GM19035 (cell line): ENCODE measurements at regions not wholly inside any gene's neighbourhood (a gene's known extent, or its start where the extent isn't known, plus 50 kb on each side); places are given as distances from the start of the nearest gene placed in this dataset.

Experiments
- ATAC-seq: cut with Tn5 transposase; IDR thresholded peaks from one replicate; pipeline ENCODE4 v1.9.1; 2021; ENCODE audit not compliant: unreplicated experiment

DNA sequence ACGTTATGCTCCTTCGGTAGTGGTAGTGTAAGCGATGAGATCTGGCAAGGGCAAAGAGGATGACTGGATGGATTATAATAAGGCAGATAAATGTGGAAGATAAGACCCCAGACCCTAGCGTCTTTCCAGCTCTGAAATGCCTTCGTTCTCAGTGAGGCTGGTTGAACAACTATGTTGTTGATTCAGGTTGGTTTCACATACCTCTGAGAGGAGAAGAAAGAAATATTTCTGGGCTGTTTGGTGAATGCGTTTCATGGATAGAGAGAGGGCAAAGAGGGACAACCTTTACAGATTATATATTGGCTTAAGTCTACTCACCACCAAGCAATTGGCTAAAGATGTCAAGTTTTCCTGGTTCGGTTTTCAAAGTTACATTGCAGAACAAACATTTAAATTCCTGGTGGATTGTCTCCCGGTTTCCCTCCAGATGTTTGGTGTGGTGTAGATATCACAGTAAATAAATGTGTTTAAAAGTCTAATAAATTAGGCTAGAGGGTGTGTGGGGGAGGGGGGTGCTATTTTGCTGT lies 190.1 kb upstream of the GLI2 start:
- ATAC-seq: no peak

DNA sequence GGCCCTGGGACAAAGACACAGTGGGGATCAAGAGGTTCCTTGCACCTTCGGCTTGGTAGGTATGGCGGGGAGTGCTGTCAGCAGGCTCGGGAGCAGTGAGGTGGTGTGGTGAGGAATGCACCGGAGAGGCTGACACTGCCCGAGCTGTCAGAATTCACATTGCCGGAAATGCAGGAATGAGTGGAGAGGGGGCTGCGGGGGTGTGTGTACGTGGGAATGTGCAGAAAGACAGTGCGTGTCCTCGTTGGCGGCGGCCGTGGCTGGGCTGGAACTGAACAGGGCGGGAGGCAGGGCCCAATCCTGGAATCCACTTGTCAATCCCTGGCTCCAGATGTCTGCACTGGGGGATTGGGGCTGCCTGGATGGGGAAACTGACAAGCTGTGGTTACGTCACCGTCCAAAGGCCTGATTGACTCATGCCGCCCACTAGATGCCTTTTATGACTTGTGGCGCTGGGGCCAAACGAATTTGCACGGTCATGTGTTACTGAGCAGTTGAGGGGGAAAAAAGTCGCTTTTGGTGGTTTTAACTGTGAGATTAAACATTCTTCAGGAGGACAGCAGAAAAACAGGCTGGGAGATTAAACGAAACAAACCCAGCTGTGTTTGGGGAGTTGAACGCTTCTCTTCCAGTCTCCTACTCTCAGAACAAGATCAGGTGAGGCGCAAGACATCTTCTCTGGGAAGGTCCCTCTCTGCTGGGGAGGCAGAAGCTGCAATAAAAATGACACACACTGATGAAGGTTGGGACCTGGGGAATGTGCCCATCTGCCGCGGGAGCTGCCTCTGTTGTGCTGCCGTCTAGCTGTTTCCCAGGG lies 189.4 kb upstream of the GLI2 start:
- ATAC-seq: no peak

DNA sequence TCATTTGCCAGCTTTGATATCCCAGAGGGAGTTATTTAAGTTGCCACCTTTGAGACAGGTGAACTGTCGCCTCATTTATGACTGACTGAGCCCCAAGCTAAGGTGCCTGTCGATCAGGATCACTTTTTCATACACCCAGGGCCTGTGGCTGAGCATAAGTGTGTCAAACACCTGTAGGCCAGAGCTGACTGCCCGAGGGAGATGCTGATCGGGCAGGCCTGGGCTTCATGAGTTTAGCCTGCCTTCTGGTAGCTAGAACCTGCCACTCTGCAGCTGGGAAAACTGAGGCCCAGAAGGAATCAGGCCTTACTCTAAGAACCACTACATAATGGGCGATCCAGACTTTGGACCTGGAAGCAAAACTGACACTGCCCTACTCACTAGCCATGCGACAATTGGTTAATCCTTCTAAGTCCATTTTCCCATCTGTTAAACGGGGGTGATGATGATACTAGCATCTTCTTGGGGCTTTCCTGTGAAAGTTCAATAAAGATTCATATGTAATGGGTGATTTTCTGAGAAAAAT lies 188.7 kb upstream of the GLI2 start:
- ATAC-seq: no peak

DNA sequence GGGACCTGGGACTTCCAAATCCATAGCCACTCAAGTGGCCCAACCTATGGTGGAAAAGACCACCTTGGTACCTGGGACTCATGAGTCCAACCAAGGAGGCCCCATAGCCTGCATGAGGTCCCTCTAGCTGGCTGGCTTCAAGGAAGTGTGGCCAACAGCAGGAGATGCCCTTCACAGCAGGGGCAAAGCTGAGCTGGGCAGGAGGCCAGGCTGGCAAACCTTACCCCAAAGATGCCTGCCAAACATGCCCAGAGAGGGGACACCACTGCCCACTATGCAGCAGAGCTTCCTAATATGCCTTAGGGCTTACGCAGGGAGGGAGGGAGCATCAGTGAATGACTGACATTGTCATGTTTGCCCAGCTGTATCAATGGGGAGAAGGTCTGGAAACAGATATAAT lies 188.0 kb upstream of the GLI2 start:
- no peak for ATAC-seq

DNA sequence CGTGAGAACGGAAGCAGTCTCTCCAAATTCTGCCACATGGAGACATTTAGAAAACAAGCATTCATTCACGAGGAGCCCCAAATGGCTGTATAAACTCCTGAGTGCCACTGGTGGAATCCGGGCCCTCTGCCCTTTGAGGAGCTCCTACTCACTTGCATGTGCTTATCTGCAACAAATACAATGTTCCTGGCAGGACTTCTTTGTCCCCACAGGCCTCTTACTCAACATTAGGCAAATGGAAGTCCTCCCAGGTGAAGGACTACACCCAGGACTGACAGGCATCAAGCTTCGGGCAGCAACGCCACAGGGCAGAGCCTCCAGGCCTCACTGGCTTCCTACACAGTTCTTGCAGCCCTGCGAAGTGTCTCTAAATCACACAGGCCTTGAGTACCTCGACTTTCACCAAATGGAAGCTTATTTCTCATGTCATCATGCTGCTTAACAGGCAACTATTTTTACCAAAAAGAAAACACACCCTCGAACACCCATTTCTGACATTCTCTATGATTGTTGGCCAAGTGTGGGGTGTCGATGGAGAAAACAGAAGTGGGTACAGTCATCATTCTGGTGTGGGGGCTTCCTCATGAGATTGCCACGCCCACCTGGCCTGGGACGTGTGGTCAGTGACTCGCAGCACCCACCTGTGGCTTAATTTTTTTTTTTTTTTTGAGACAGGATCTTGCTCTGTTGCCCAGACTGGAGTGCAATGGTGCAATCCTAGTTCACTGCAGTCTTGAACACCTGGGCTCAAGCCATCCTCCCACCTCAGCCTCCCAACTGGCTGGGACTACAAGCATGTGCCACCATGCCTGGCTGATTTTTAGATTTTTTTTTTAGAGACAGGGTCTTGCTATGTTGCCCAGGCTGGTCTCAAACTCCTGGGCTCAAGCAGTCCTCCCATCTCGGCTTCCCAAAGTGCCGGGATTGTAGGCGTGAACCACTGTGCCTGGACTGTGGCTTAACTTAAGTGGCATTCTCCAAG lies 186.8 kb upstream of the GLI2 start:
- ATAC-seq: no peak

DNA sequence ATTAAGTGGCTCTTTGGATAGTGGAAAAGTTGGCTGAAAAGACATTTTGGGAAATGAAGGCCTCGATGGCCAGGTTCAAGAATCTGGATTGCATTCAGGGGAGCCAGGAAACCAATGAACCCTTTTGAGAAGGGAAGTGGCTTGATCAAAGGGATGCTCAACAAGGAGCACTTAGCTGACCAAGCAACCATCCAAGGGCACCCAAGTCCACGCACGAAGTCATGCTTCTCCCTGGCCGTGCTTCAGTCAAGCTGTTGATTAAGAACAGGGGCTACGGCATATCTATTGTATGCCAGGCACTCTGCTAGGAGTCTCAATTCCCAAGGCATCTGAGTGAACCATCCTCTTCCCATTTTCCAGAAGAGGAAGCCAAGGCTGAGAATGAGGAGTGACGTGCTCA lies 185.8 kb upstream of the GLI2 start:
- no peak for ATAC-seq

DNA sequence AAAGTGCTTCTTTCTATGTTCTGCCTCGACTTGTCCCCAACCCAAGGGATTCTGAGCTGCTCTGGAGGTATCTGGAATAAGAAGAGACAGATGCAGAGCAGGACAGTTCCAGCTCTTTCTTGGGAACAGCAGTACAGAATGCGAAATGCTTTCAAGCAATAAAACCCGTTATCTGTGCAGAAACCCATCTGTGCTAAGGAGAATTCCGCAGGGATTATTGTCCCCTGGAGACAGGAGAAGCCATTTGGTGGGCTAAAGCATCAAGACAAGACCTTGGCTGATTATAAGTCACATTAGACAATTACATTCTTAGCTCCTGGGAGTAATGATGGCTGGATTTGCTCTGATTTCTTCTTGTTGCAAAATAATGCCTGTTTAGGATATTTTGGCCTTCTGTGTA lies 185.4 kb upstream of the GLI2 start:
- no peak for ATAC-seq

DNA sequence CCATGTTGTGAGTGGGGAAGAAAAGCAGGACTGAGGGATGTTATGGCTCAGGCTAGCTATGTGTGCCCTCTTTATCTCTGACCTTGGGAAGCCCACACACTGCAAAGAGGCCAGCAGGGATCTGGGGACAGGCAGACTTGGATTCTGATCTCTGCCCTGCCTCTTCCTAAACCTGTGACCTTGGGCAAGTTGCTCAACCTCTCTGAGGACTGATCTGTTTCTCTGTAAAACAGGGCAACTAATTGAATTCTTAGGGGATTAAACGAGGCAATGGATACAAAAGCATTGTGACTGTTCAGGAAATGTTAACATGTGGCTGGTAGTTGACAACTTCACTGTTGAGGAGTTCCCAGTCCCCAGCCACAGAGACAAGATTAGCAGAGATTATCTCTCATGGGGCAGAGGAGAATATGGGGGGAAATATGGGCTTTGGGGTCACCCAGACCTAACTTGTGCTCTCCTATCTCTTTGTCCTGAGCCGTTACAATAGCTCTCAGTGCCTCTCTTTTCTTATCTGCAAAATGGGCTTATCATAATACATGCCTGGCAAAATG lies 184.7 kb upstream of the GLI2 start:
- no peak for ATAC-seq

DNA sequence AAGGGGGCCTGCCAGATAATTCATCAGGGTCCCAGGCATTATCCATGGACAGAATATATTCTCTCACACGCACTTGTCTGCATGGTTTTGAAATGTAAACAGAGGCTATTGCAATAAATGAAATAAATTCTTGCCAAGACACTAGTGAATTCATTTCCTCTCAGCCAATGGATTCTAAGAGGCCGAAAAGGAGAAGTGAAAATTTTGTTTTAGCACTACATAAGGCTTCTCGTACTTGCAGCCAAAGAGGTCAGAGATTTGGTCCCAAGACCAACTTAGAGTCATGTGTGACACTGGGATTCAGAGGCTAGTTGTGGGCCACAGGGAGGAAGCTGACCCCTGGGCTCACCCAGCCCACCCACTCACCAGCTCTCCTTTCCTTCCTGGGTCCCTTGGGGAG lies 184.1 kb upstream of the GLI2 start:
- no peak for ATAC-seq

DNA sequence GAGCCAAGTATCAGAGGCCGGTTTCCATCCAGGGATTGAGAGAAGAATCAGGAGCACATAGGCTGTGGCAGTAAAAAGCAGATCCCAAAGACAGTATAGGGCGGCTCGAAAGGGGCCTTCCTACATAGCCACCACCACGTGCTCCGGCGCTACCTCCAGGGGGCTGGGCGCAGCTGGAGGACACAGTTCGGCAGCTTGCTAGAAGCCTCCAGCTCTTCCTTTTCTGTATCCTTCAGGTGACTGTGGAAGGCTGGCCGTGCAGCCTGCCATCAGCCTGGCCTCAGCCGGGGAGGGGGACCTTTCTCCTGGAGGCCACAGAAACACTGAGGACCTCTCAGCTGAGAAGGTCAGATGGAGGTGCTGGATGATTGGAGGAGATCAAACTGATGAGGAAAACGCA lies 183.6 kb upstream of the GLI2 start:
- no peak for ATAC-seq

DNA sequence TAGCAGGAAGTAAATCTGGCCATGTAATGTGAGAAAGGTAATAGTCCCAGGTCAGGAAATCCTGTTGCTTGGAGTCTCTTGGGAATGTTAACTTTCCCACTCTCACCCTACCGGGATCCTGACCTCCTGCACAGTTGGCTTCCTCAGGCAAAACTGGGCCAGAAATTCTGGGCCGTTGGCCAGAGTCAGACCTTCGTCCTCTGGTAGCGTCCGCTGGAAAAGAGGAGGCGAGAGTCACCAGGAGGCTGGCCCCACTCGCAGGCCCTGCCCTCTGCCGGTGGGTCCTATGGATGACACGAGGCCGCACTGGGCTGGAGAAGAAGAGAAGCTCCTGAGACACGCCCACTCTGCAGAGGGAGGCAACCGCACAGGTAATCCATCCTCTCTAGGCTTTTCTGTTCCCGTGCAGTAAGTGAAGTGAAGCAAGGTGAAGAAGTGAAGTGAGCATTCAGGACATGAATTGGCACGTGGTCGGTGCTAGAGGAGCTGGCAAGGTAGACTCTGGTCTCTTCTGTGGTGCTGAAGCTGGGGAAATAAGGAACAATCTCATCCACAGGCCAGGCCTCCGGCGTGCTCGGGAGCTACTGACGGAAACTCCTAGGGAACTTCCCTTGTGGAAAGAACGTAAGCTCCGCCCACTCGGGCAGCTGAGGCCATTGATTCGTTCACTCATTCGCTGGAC lies 182.7 kb upstream of the GLI2 start:
- peak; percentile 63 for ATAC-seq

DNA sequence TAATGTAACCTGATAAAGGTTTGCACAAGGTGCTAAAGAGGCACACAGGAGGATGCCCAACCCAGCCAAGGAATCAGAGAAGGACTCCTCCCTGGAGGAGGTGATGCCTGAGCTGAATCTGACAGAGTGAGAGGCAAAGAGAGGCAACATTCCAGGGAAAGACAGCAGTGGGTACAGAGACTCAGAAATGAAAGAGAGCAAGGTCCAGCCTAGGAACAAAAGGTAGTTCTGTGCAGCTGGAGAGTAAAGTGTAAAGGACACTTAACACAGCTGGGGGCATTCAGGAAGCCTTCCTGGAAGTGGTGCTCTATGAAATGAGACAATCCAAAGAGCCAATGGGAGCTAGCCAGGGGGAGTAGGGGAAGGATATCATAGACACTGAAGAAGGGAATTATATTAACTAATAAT lies 181.0 kb upstream of the GLI2 start:
- ATAC-seq: no peak

DNA sequence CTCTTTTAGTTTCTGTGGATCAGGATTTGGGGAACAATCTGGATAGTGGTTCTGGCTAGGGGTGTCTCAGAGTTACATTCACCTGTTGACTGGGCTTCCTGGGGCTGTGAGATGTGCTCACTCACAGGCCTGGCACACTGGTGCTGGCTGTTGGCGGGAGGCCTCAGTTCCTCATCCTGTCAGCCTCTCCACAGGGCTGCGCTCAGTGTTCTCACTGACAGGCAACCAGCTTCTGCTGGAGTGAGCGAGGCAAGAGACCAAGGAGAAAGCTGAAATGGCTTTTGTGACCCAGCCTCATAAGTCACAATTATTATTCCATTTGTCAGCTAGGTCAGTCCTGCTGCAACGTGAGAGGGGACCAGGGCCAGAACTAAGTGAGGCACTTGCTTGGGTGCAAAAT lies 180.6 kb upstream of the GLI2 start:
- ATAC-seq: no peak

DNA sequence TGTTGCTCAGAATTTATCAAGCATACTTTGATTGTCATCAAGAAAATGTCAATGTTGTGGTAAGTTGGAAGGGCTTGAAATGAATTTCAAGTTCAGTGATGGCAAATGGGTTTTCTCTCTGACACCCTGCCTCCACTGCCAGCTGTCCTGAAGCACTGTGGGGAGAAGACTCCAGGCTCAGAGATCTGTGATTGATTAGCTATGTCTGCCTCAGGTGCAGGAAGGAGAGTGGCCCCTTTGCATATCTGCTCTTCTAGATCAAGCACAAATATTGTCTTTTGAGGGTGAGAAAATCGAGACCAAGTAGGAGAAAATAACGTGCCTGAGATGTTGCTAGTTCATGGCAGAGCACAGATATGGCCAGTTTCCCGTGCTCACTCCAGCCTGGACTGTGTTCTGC lies 178.8 kb upstream of the GLI2 start:
- no peak for ATAC-seq

DNA sequence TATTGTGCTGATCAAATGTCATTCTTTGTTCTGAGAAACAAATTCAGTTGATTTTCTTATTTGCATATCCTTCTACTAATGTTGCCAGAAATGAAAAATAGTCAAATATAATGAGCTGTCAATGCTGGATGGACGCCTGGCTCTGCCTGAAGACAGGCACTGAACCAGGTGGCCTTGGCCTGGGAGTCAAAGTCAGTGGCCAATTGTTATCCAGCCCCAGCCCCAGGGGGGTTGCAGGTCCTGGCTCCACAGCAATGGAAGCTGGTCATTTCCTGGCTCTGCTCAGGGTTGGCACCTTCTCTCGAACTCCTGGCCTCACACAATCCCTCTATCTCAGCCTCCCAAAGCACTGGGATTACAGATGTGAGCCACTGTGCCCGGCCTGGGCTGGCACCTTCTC lies 176.8 kb upstream of the GLI2 start:
- no peak for ATAC-seq

DNA sequence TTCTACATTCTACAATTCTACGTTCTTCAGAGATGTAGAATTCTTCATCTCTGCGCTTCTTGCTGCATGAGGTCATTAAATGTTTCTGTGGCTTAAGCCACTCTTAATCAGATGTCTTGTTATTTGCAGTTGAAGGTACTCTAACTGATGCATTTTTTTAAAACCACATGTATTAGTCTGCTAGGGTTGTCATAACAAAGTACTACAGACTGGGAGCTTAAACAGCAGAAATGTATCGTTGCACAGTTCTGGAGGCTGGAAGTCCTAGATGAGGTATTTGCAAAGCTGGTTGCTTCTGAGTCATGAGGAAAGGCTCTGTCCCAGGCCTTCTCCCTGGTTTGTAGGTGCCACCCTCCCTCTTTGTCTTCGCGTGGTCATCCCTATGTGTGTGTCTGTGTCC lies 176.3 kb upstream of the GLI2 start:
- ATAC-seq: no peak

DNA sequence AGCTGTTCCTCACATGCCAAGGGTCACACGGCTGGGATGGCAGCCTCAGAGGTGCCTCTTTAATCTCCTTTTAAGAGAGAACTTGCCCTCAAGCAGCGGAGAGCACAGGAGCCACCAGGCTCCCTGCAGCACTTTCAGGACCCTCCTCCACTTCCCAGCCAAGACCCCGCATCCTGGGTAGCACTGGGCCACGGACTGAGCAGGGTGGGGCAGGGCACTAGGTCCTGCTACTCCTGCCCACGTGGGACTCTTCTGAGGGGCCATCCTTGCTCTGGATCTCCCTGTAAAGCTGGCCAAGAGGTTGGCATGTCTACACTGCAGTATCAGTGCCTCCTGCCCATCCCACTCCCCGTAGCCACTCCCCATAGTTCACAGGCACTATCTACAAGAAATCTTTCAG lies 175.3 kb upstream of the GLI2 start:
- no peak for ATAC-seq

DNA sequence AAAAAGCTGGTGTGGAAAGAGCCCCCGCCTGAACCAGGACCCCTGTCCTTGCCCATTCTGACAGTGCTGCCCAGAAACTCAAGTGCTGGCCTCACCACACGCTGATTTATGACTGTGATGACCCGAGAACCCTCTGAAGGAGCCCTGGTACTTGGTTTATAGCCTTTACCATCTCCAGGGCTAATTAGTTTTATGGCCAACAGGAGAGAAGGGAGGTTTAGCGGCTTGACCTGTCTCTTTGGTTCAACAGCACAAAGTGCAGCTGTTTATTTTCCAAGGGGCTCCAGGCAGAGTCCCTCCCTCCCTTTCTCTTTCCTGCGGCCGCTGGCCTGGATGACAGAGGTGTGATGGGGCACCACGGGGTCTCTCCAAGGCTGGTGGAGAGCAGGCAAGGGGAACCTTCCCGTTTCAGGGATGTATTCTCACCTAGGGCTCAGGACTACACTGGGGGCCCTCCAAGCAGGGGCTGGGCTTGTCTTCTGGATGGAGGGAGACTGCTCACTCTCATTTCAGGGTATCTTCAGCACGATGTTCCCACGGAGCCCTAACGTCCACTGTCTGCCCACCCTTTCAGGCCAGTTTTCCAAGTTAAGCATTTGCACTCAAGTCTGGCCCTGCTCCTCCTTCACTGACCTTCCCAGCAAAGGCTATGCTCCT lies 174.2 kb upstream of the GLI2 start:
- ATAC-seq: no peak

DNA sequence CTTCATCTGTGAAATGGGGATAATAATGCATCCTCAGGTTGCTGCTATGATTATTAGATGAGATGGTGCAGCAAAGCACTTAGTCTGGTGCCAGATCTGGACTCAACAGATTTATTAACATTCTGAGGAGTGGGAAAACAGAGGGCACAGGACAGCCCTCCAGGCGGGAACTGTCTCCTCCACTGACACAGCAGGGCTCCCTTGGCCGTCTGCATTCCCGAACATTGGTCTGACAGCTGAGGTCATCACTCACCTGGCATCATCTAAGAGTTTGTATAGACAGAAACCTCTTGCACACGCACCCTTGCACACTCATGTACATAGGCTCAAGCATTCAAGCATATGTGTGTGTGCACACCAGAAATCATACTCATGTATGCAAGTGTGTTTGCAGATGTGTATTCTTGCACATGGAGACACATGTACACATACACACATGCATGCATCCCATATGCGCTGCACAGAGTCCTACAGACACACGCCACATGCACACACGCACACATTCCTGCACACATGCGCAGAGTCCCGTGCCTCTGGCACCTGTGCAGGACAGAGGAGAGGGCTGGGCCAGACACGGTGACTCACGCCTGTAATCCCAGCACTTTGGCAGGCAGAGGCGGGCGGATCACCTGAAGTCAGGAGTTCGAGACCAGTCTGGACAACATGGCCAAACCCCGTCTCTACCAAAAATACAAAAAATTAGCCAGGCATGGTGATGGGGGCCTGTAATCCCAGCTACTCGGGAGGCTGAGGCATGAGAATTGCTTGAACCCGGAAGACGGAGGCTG lies 173.3 kb upstream of the GLI2 start:
- no peak for ATAC-seq
